GM19043 (cell line): ENCODE measurements at regions not wholly inside any gene's neighbourhood (a gene's known extent, or its start where the extent isn't known, plus 50 kb on each side); places are given as distances from the start of the nearest gene placed in this dataset.
"Not testable (repeated sequence)": the region's sequence is repeated elsewhere in the genome, so short reads cannot be mapped to it uniquely, and the experiment has no call there.

ENCODE experiments used
- ATAC-seq: cut with Tn5 transposase; IDR thresholded peaks from one replicate; pipeline ENCODE4 v1.9.1; 2021; ENCODE audit warnings: low read depth; ENCODE audit not compliant: unreplicated experiment

GRCh38 chr6:156262014-156262413 is 515.2 kb upstream of the ARID1B start:
- no peak for ATAC-seq

GRCh38 chr6:156260815-156261214 is 516.4 kb upstream of the ARID1B start:
- ATAC-seq: no peak

- no peak for ATAC-seq
Measured at GRCh38 chr6:156258981-156259380, 518.2 kb upstream of the ARID1B start.

DNA sequence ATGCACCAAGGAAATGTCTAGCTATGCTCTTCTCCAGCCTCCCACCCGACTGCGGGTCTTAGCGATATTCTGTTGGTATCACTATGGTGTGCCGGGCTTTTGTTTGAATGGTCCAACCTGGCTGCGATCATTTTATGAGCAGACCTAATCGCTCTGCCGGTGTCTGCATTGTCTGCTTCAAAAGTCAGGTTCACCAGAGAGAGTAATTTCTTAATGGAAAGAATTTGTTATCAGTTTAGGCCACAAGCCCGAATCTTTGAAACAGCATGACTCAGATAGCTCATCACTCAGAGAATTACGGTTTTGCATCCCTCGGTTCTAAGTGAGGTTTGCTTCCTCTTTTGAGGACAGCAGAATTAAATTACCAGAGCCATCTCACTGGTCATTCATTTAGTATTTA is 521.0 kb upstream of the ARID1B start:
- no peak for ATAC-seq

GRCh38 chr6:156254240-156254639 is 522.9 kb upstream of the ARID1B start:
- ATAC-seq: no peak

- no peak for ATAC-seq
Measured at GRCh38 chr6:156250593-156250992, 526.6 kb upstream of the ARID1B start.

DNA sequence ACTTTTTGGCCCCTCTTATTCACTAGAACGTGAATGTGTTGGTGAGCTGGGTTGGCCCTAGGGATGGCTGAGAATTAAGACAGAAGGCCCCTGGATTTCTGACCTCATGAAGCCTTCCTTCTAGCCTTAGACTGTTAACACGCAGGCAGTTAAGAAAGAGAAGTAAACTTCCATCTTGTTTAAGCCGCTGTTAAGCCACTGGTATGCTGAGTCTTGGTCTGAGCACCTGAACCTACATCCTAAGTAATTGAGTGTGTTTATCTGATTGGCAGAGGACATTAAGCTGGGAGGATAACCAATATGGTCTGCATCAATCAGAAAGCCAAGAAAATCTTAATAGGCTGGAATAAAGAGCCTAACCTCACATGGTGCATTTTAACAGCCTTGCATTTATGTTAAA is 535.0 kb upstream of the ARID1B start:
- no peak for ATAC-seq

DNA sequence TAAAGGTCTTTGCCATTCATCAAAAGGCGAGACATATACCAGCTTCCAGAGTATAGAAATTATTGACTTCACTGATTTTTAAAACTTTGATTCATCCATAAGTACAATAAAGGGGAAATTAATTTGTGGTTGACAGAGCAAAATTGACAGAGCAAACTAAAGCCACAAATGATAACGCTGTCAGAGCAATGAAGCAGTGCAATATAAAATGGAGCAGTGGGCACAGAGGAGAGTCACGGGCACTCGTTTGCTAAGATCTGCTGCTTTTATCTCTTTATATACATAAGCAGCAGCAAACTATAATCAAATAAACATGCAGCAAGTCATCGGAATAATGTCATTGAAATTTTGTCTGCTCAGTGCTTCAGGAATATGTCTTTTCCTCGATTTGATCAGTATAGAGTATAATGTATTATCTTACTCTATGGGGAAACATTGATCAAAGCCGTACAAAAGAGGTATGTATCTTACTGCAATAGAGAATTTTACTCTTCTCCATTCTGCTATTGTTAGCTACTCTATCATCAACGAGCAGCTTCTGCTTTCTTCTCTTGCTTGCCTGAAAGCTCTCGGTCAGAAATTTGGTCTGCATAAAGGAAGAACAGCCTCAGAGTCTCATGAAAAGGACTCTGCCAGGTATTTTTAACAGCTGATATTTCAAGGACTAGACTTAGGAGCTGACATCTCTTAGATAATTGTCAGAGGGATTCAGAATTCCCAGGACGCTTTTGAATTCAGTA is 546.0 kb upstream of the ARID1B start:
- no peak for ATAC-seq

DNA sequence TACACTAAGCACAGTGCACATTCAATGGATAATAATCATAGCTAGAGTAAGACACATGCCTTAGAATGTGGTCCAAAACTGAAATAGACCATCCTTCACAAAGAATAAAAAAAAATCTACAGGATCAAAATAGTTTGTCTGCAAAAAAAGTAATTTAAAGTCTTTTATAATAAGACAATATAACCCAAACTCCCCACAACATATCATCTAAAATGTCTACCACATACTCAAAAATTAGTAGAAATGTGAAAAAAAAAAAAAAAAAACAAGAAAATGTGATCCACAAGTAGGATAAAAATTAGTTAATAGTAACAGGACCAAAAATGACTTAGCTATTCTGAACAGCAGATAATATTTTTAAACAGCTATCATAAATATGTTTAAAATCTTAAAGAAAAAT is 557.2 kb upstream of the ARID1B start:
- no peak for ATAC-seq

DNA sequence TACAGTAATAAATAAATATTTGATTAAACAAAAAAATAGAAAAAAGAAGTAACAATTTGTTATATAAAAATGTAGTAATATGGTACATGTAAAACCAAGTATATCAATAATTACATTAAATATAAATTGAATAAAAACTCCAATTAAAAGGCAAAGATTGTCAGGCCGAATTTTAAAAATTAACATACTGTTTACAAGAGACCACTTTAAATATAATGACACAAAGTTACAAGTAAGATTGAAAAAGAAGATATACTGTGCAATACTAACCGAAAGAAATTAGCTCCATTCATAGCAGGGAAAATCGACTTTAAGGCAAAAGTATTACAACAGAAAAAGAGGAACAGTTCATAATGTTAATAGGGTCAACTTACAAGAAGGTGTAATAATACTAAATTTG is 571.5 kb upstream of the ARID1B start:
- ATAC-seq: no peak

DNA sequence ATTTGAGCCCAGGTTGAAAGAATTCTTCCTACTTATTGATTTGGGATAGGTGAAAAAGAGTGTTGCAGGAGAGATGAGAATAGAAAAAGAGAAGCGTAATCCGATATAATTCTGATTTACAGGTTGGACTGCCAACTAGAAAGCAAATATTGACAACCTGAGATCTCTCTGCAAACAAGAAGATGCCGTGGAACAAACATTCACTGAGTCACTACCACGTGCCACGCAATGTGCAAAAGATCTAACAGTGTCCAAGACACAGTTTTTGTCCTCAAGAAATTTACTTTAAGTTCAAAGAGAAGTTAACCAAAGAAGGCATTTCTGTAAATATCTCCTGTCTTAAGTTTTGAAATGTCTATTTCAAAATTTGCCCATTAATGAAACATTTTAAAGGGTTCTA is 578.0 kb upstream of the ARID1B start:
- no peak for ATAC-seq

GRCh38 chr6:156197513-156197912 is 579.7 kb upstream of the ARID1B start:
- no peak for ATAC-seq

DNA sequence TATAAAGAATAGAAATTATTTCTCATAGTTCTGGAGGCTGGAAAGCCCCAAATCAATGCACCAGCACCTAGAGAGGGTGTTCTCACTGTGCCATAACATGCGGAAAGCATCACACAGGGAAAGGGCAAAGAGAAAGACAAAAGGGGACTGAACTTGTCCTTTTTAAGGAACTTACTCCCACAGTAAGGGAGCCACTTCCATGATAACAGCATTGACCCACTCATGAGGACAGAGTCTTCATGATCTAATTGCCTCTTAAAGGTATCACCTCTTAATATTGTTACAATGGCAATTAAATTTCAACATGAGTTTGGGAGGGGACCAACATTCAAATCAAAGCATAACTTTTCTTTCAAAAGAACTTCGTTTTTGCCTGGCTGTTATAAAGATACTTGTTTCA is 582.2 kb upstream of the ARID1B start:
- no peak for ATAC-seq

GRCh38 chr6:156193381-156193780 is 583.8 kb upstream of the ARID1B start:
- ATAC-seq: no peak

- ATAC-seq: no peak
Measured at GRCh38 chr6:156191895-156192294, 585.3 kb upstream of the ARID1B start.

DNA sequence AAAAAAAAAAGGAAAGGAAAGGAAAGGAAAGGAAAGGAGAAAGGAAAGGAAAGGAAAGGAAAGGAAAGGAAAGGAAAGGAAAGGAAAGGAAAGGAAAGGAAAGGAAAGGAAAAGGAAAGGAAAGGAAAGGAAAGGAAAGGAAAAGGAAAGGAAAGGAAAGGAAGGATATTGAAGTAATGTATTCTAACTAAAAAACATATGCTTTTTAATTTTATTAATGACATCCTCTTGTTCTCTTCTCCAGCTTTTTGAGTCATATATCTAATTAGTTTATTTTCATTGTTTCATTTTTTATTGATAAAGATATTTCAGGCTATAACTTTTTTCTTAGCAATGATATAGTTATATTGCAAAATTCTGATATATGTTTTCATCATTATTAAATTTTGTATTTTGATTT is 585.8 kb upstream of the ARID1B start:
- not testable (repeated sequence) for ATAC-seq

DNA sequence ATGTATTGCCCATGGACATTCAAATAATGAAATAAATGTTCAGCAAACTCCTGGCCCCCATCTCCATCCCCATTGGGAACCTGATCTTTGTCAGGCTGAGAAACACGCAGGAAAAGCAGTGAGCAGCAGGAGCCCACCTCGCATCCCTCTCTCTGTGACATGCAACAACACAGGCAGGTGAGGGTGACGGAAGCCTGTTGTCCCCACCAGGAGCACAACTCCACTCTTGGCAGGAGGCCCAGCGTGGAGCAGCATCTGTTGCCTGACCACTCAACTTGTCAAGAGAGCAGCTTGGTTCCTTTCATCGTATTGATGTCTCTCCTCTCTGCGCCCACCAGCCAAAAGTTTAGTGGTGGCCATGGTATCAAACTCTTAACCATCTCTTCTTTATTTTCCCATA is 586.9 kb upstream of the ARID1B start:
- ATAC-seq: no peak

GRCh38 chr6:156189714-156190113 is 587.5 kb upstream of the ARID1B start:
- ATAC-seq: no peak

DNA sequence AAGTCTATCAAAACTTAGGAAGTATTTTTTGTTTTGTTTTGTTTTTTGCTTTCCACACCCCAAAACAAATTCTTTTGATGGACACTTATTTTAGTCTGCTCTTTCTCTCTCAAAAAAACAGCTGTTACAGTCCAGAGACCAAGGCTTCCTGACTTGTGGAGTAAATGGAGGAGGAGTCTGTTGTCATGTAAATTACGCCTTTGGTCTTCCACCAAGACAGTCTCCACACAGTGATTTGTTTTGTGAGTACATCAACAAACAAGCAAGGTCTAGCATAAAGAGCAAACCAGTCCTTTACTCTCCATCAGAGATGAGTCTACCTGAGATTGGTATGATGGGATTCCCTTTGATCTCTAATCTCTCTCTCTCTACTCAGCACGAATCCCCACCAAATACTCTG is 588.0 kb upstream of the ARID1B start:
- no peak for ATAC-seq

DNA sequence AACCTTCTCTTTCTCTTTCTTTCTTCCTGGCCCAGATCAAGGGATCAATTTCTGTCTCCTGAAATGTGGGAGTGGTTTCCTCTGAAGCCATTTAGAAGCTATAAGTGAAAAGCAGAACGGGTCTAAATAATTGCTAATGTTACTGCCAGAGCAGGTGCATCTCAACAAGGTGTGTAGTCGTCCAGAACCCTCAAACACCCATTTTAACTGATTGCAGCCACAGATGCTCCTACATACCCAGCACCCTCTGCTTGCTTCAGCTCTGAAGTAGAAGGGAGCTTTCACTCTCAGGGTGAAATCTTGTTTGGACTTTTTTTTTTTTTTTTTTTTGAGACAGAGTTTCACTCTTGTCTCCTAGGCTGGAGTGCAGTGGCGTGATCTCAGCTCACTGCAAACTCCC is 592.1 kb upstream of the ARID1B start:
- no peak for ATAC-seq

DNA sequence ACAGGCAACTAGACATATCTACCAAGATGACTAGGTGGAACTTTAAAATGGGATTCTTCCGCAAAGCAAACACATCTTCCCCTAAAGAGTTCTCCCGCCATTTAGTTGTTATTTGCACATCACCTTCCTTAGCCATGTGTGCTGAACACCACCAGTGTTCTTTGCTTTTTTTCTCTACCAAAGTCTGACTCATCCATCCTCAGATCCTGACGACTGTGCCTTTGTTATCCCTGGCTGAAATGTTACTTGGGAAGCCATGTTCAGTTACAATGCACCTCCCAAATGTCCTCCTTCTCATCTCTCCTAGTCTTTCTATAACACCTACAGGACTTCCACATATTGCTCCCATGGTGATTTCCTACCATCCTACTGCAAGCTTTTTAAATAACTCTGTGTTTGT is 593.5 kb upstream of the ARID1B start:
- ATAC-seq: no peak

GRCh38 chr6:156182356-156182755 is 594.8 kb upstream of the ARID1B start:
- no peak for ATAC-seq

GRCh38 chr6:156181506-156181905 is 595.7 kb upstream of the ARID1B start:
- no peak for ATAC-seq
